T-cell (primary cell): ENCODE measurements at regions not wholly inside any gene's neighbourhood (a gene's known extent, or its start where the extent isn't known, plus 50 kb on each side); places are given as distances from the start of the nearest gene placed in this dataset.

ENCODE experiments used
- ATAC-seq, 4 experiments: fragments of 200-7000 bp in 3 of 4; fragments of 150-1000 bp in 1 of 4; cut with Tn5 transposase; replicated peaks in 1 of 4; 1 replicate in 3 of 4; 2 replicates in 1 of 4; pipeline ENCODE4 v1.10.0; 2021; ENCODE audit warnings: moderate library complexity in 3 of 4, mild to moderate bottlenecking in 2 of 4, moderate number of reproducible peaks in 1 of 4
- CTCF ChIA-PET, 2 donors: fragments of 300-600 bp; sonication (Branson Sonifier 250); formaldehyde crosslinking; loops; one replicate each; lab custom pipeline; 2022; ENCODE audit warnings: antibody characterized with exemption in 2 of 2; lab: Charles Lee
- POLR2A ChIA-PET, 2 donors: fragments of 300-600 bp; sonication (Branson Sonifier 250); formaldehyde crosslinking; loops; one replicate each; lab custom pipeline; 2022; ENCODE audit warnings: antibody characterized with exemption in 2 of 2; lab: Charles Lee
- DNase-seq, 35 experiments: peaks; one replicate each; pipeline versions ENCODE4 v3.0.0 to v3.0.0-alpha.2; 2013 to 2023
- H3K27ac ChIP-seq: one replicate; pipeline ENCODE4 v1.5.1; 2013; ENCODE audit warnings: low read length
- H3K27me3 ChIP-seq, 2 experiments: replicated peaks in 1 of 2; 1 replicate in 1 of 2; 2 replicates in 1 of 2; pipeline versions ENCODE4 v1.6.1 to v1.7.0; 2013; ENCODE audit warnings: low read length in 1 of 2, mixed read lengths in 1 of 2; ENCODE audit not compliant: control insufficient read depth in 2 of 2, insufficient read depth in 2 of 2; ENCODE audit errors: extremely low read depth in 1 of 2
- H3K36me3 ChIP-seq, 2 donors: 1 replicate in 1 of 2; 2 replicates in 1 of 2; pipeline versions ENCODE4 v1.6.1 to v1.7.0; 2013; ENCODE audit warnings: low read length in 1 of 2; ENCODE audit not compliant: control insufficient read depth in 2 of 2, insufficient read depth in 1 of 2; ENCODE audit errors: extremely low read depth in 1 of 2
- H3K4me1 ChIP-seq, 2 experiments: 1 replicate in 1 of 2; 2 replicates in 1 of 2; pipeline versions ENCODE4 v1.6.1 to v1.7.0; 2013; ENCODE audit warnings: low read length in 2 of 2, mixed read lengths in 1 of 2; ENCODE audit not compliant: insufficient read depth in 2 of 2, control insufficient read depth in 1 of 2; ENCODE audit errors: extremely low read depth in 1 of 2
- H3K4me3 ChIP-seq, 2 donors: 1 replicate in 1 of 2; 2 replicates in 1 of 2; pipeline versions ENCODE4 v1.5.1 to v1.7.0; 2013; ENCODE audit warnings: mild to moderate bottlenecking in 2 of 2, low read length in 1 of 2, moderate library complexity in 1 of 2; ENCODE audit not compliant: control insufficient read depth in 1 of 2; ENCODE audit errors: extremely low read depth in 1 of 2
- H3K9me3 ChIP-seq: 2 replicates; pipeline ENCODE4 v1.7.0; 2013
- H3K27ac Mint-ChIP-seq, 2 donors: one replicate each; pipeline ENCODE4 v1.8.0; 2020 to 2021; ENCODE audit warnings: mild to moderate bottlenecking in 2 of 2, mixed read lengths in 2 of 2
- H3K27me3 Mint-ChIP-seq, 2 donors: one replicate each; pipeline ENCODE4 v1.8.0; 2021 to 2022; ENCODE audit warnings: mixed read lengths in 2 of 2
- H3K36me3 Mint-ChIP-seq: one replicate; pipeline ENCODE4 v1.8.0; 2021; ENCODE audit warnings: mixed read lengths
- H3K4me1 Mint-ChIP-seq, 3 donors: one replicate each; pipeline ENCODE4 v1.8.0; 2020 to 2022; ENCODE audit warnings: mixed read lengths in 3 of 3, mild to moderate bottlenecking in 1 of 3
- H3K4me3 Mint-ChIP-seq, 3 donors: one replicate each; pipeline ENCODE4 v1.8.0; 2020 to 2022; ENCODE audit warnings: mild to moderate bottlenecking in 3 of 3, mixed read lengths in 3 of 3, moderate library complexity in 3 of 3
- H3K9me3 Mint-ChIP-seq, 3 donors: one replicate each; pipeline ENCODE4 v1.8.0; 2020 to 2022; ENCODE audit warnings: mixed read lengths in 3 of 3
- WGBS: methylation state at CpG from one replicate; pipeline ENCODE4 v1.1.5; 2013; ENCODE audit warnings: missing lambda C conversion rate; ENCODE audit not compliant: insufficient coverage; 5-methylcytosine and 5-hydroxymethylcytosine counted together

DNA sequence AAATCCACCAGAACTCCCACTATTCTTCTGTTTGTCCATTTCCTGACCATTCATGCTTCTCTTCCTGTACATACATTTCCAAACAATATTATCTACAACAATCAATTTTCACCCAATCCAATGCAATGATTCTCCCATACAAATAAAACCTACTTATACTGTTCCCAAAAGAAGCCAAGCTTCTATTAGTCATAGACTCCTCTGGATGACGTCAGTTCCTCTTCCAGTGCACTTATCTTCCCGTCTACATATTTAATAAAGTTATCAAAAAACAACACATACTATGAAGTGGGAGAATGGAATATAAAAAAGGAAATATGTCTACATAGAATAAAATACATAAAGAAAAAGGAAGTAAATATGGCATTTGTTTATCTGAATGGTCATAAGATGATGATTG is 165.4 kb downstream of the FOXG1 start:
- no peaks in the 10 kb centered on the region for H3K36me3 ChIP-seq
- WGBS: no CpG with 5 or more reads among the region's 2 CpGs

GRCh38 chr14:28936601-28937000 is 170.0 kb downstream of the FOXG1 start:
- ChIA-PET CTCF (no interaction called here), POLR2A (no interaction called here)
- no peaks in the 10 kb centered on the region for H3K9me3 ChIP-seq
- H3K27me3 ChIP-seq: no peaks in the 10 kb centered on the region
- Mint-ChIP-seq H3K4me1 (no peaks in the 10 kb centered on the region), H3K27ac (no peak overlapping the region), H3K27me3 (no peaks in the 10 kb centered on the region), H3K9me3 (peaks cover 15 to 39% (median 27%) of the 10 kb centered on the region in 3 donors), H3K36me3 (no peaks in the 10 kb centered on the region), H3K4me3 (no peak overlapping the region)
- H3K36me3 ChIP-seq: no peaks in the 10 kb centered on the region
- H3K4me3 ChIP-seq: no peak overlapping the region
- DNase-seq (no peak), ATAC-seq (no peak)
- no peak overlapping the region for H3K27ac ChIP-seq
- no peaks in the 10 kb centered on the region for H3K4me1 ChIP-seq

More for the DNA sequence above, 165.4 kb downstream of the FOXG1 start:
- H3K27ac Mint-ChIP-seq: no peak overlapping the region
- no peaks in the 10 kb centered on the region for H3K4me1 Mint-ChIP-seq
- H3K4me1 ChIP-seq: no peaks in the 10 kb centered on the region
- CTCF ChIA-PET: no interaction called here
- H3K36me3 Mint-ChIP-seq: no peaks in the 10 kb centered on the region
- DNase-seq: no peak
- H3K27ac ChIP-seq: no peak overlapping the region
- no peaks in the 10 kb centered on the region for H3K27me3 ChIP-seq
- peaks cover 19 to 46% (median 27%) of the 10 kb centered on the region in 3 donors for H3K9me3 Mint-ChIP-seq
- no peak overlapping the region for H3K4me3 Mint-ChIP-seq
- H3K9me3 ChIP-seq: no peaks in the 10 kb centered on the region
- H3K27me3 Mint-ChIP-seq: no peaks in the 10 kb centered on the region
- ATAC-seq: no peak
- POLR2A ChIA-PET: no interaction called here
- no peak overlapping the region for H3K4me3 ChIP-seq

GRCh38 chr14:28941758-28942157 is 175.2 kb downstream of the FOXG1 start:
- Mint-ChIP-seq H3K4me3 (no peak overlapping the region), H3K4me1 (no peaks in the 10 kb centered on the region), H3K27me3 (no peaks in the 10 kb centered on the region), H3K27ac (no peak overlapping the region), H3K36me3 (no peaks in the 10 kb centered on the region), H3K9me3 (peaks cover 8 to 27% (median 12%) of the 10 kb centered on the region in 3 donors)
- ChIA-PET CTCF (no interaction called here), POLR2A (no interaction called here)
- Histone ChIP-seq H3K36me3 (no peaks in the 10 kb centered on the region), H3K4me1 (no peaks in the 10 kb centered on the region), H3K27me3 (no peaks in the 10 kb centered on the region), H3K4me3 (no peak overlapping the region), H3K27ac (no peak overlapping the region), H3K9me3 (no peaks in the 10 kb centered on the region)
- ATAC-seq: no peak
- no peak for DNase-seq
- no CpG with 5 or more reads among the region's 1 CpG for WGBS

DNA sequence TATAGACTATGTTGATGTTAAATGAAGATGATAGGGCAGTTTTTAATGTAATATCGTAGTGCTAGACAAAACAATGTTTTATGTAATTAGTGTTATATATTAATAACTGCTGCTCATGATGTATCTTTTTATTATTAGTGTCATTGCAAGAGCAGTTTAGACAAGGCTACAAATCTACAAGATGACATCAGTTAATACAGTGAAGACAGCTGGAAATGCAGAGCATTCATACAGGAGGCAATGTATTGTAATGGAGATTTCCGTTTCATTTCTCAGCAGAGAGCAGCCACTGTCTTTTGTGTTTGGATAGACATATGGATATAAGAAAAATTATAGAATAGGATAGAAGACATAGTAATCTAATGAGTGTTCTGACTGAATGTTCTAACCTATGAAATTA is 178.0 kb downstream of the FOXG1 start:
- CTCF ChIA-PET: no interaction called here
- no peak overlapping the region for H3K4me3 ChIP-seq
- ATAC-seq (no peak), DNase-seq (no peak)
- POLR2A ChIA-PET: interaction anchor here in 1 of 2 donors (0.6 kb wide), 1 partner anchor 253 kb away, joined by 4 read pairs; no protein-coding TSS in a partner anchor
- H3K9me3 ChIP-seq: no peaks in the 10 kb centered on the region
- Mint-ChIP-seq H3K27ac (no peak overlapping the region), H3K4me3 (no peak overlapping the region), H3K9me3 (peaks cover 11 to 31% (median 17%) of the 10 kb centered on the region in 3 donors), H3K27me3 (no peaks in the 10 kb centered on the region), H3K36me3 (no peaks in the 10 kb centered on the region), H3K4me1 (no peaks in the 10 kb centered on the region)
- H3K36me3 ChIP-seq: no peaks in the 10 kb centered on the region
- no peaks in the 10 kb centered on the region for H3K27me3 ChIP-seq
- no CpG with 5 or more reads among the region's 2 CpGs for WGBS
- H3K4me1 ChIP-seq: no peaks in the 10 kb centered on the region
- H3K27ac ChIP-seq: no peak overlapping the region

- DNase-seq: no peak
- WGBS: no CpG with 5 or more reads among the region's 1 CpG
- Mint-ChIP-seq H3K27ac (no peak overlapping the region), H3K27me3 (no peaks in the 10 kb centered on the region), H3K4me3 (no peak overlapping the region), H3K9me3 (peaks cover 16 to 38% (median 21%) of the 10 kb centered on the region in 3 donors), H3K36me3 (no peaks in the 10 kb centered on the region), H3K4me1 (no peaks in the 10 kb centered on the region)
- Histone ChIP-seq H3K27me3 (no peaks in the 10 kb centered on the region), H3K4me3 (no peak overlapping the region), H3K27ac (no peak overlapping the region), H3K4me1 (no peaks in the 10 kb centered on the region), H3K36me3 (no peaks in the 10 kb centered on the region), H3K9me3 (no peaks in the 10 kb centered on the region)
- POLR2A ChIA-PET: interaction anchor here in 1 of 2 donors (0.6 kb wide), 1 partner anchor 28 kb away, joined by 11 read pairs; no protein-coding TSS in a partner anchor
- CTCF ChIA-PET: no interaction called here
- ATAC-seq: no peak
Measured at GRCh38 chr14:28946267-28946666, 179.7 kb downstream of the FOXG1 start.

GRCh38 chr14:28949503-28949902 is 182.9 kb downstream of the FOXG1 start:
- POLR2A ChIA-PET: no interaction called here
- Histone ChIP-seq H3K27ac (no peak overlapping the region), H3K4me3 (no peak overlapping the region), H3K27me3 (no peaks in the 10 kb centered on the region), H3K4me1 (no peaks in the 10 kb centered on the region), H3K9me3 (no peaks in the 10 kb centered on the region), H3K36me3 (no peaks in the 10 kb centered on the region)
- no peaks in the 10 kb centered on the region for H3K27me3 Mint-ChIP-seq
- H3K4me1 Mint-ChIP-seq: no peaks in the 10 kb centered on the region
- 70% methylated on average over 1 of the region's 2 CpGs for WGBS
- no peak overlapping the region for H3K27ac Mint-ChIP-seq
- ATAC-seq (no peak), DNase-seq (no peak)
- H3K9me3 Mint-ChIP-seq: peaks cover 18 to 30% (median 23%) of the 10 kb centered on the region in 3 donors
- CTCF ChIA-PET: no interaction called here
- H3K4me3 Mint-ChIP-seq: no peak overlapping the region
- H3K36me3 Mint-ChIP-seq: no peaks in the 10 kb centered on the region

- no peak overlapping the region for H3K4me3 ChIP-seq
- no peaks in the 10 kb centered on the region for H3K36me3 Mint-ChIP-seq
- no peaks in the 10 kb centered on the region for H3K36me3 ChIP-seq
- no peak overlapping the region for H3K4me3 Mint-ChIP-seq
- no peak overlapping the region for H3K27ac Mint-ChIP-seq
- H3K27me3 Mint-ChIP-seq: no peaks in the 10 kb centered on the region
- no peaks in the 10 kb centered on the region for H3K27me3 ChIP-seq
- H3K27ac ChIP-seq: no peak overlapping the region
- CTCF ChIA-PET: no interaction called here
- H3K9me3 ChIP-seq: no peaks in the 10 kb centered on the region
- ATAC-seq: no peak
- DNase-seq: no peak
- peaks cover 17 to 27% (median 22%) of the 10 kb centered on the region in 3 donors for H3K9me3 Mint-ChIP-seq
- WGBS: no CpG with 5 or more reads among the region's 1 CpG
- no peaks in the 10 kb centered on the region for H3K4me1 ChIP-seq
- H3K4me1 Mint-ChIP-seq: no peaks in the 10 kb centered on the region
- POLR2A ChIA-PET: no interaction called here
Measured at GRCh38 chr14:28952161-28952560, 185.6 kb downstream of the FOXG1 start.
